SH-SY5Y (cell line): ENCODE measurements at regions not wholly inside any gene's neighbourhood (a gene's known extent, or its start where the extent isn't known, plus 50 kb on each side); places are given as distances from the start of the nearest gene placed in this dataset.

Experiments used
- GATA2 ChIP-seq: IDR thresholded peaks from 2 replicates; pipeline ENCODE4 v1.6.1; 2011; ENCODE audit warnings: mild to moderate bottlenecking, low read depth, low read length
- GATA3 ChIP-seq: IDR thresholded peaks from 2 replicates; pipeline ENCODE4 v1.6.1; 2011; ENCODE audit warnings: low read depth, mild to moderate bottlenecking, low read length, moderate library complexity

DNA sequence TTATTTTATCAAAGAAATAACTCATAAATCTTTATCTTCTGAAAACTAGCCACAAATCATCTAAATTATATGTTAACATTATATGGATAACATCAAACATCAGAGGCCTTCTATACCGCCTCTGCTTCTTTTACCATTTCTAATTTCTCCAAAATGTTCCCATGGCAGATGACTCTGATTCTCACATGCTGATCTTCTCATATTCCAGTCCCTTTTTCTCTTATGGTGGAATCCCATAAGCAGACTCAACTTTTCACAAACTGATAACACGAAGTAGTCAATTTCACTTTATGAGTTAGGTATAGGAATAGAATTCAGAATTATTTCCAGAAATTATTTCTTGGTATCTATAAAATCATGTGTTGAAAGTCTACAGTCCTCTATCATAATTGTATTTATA is 212.3 kb downstream of the ENC1 start:
- TF ChIP-seq GATA2, result no peak
- TF ChIP-seq GATA3, result no peak
